ENCODE measurements at regions not wholly inside any gene's neighbourhood (a gene's known extent, or its start where the extent isn't known, plus 50 kb on each side); places are given as distances from the start of the nearest gene placed in this dataset.

GRCh38 chr14:99321955-99322730, 50.1 kb upstream of the BCL11B start:
- no peaks in the 10 kb centered on the region for H3K27me3 ChIP-seq (ENCODE audit: control insufficient read depth, insufficient read depth, low read length)
- TF ChIP-seq CTCF (IDR thresholded peaks at IDR 0.05; ENCODE audit: insufficient read depth, low read length, severe bottlenecking), result no peak

More at GRCh38 chr14:99321955-99322730, 50.1 kb upstream of the BCL11B start:
- FAIRE-seq (no peak), DNase-seq (ENCODE audit: low read depth) (no peak)
- no peaks in the 10 kb centered on the region for H3K36me3 ChIP-seq (ENCODE audit: control insufficient read depth, insufficient read depth, low read length)
- H3K4me3 ChIP-seq (ENCODE audit: low read depth, low read length), result no peak overlapping the region
